ENCODE measurements at regions not wholly inside any gene's neighbourhood (a gene's known extent, or its start where the extent isn't known, plus 50 kb on each side); places are given as distances from the start of the nearest gene placed in this dataset.

DNA sequence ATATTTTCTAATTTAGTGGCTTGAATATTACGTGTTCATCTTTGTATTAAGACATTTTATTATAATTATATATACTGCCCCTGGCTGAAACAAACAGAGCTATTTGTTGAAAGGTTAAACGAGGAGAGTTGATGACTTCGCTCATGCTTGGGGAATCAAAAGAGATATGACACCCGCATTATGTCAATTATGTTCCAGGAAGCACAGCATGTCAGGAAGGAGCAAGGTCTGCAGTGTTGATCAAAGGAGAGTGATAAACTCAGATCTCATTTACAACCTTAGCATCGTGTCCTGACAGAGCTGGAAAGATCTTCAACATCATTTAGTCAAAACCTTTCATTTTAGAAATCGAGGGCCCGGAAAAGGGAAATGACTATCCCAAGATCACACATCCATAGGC is 510.1 kb downstream of the TDRD15 start:
- DNase-seq (ENCODE audit: low read depth in 2 of 2), result no peak
- TF ChIP-seq, protein P1, sequence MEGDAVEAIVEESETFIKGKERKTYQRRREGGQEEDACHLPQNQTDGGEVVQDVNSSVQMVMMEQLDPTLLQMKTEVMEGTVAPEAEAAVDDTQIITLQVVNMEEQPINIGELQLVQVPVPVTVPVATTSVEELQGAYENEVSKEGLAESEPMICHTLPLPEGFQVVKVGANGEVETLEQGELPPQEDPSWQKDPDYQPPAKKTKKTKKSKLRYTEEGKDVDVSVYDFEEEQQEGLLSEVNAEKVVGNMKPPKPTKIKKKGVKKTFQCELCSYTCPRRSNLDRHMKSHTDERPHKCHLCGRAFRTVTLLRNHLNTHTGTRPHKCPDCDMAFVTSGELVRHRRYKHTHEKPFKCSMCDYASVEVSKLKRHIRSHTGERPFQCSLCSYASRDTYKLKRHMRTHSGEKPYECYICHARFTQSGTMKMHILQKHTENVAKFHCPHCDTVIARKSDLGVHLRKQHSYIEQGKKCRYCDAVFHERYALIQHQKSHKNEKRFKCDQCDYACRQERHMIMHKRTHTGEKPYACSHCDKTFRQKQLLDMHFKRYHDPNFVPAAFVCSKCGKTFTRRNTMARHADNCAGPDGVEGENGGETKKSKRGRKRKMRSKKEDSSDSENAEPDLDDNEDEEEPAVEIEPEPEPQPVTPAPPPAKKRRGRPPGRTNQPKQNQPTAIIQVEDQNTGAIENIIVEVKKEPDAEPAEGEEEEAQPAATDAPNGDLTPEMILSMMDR (IDR thresholded peaks at IDR 0.05; ENCODE audit: low read depth, low read length), result no peak
- H3K4me3 ChIP-seq (replicated peaks in 1 of 2; ENCODE audit: low read depth in 2 of 2, low read length in 2 of 2), result no peak overlapping the region

DNA sequence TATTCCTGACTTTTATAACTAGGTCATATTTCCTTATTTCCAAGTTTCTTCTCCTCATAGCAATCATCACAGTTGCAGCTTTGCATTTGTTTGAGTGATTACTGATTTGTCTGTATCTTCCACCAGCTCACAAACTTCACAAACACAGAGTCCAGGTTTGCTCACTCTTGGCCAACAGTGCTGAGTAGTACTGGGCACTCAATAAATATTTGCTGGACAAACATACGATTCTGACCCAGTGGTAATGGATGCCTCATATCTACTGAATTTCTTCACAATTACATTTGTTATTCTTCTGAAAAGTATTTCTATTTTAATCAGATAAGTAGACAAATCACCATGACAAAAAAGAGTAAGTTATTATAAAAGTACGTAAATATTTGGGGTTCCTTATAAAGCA is 516.3 kb downstream of the TDRD15 start:
- no peak for DNase-seq (ENCODE audit: low read depth in 2 of 2)
- TF ChIP-seq, protein P1 (IDR thresholded peaks at IDR 0.05; ENCODE audit: low read depth, low read length), result no peak

DNA sequence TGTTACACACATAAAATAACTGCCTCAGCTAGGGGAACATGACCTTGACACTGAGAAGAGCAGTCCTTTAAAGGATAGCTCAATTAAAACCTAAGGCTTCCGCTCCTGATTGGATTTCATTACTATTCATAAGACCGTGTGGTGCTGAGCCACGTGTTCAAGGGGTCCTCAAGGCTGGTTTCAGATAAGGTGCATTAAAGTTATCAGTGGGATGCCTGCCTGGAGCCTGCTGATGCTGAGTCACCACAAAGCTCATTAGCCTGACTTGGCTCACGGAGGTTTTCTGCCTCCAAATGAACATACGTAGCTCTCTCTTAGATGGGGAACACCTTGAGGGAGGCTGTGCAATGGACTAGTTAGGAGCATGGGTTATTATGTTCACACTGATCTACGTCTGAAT is 518.9 kb downstream of the TDRD15 start:
- no peak overlapping the region for H3K4me3 ChIP-seq (replicated peaks in 1 of 2; ENCODE audit: low read depth in 2 of 2, low read length in 2 of 2)
- no peak for DNase-seq (ENCODE audit: low read depth in 2 of 2)
- TF ChIP-seq, protein P1 (IDR thresholded peaks at IDR 0.05; ENCODE audit: low read depth, low read length), result no peak

More for the DNA sequence above, 516.3 kb downstream of the TDRD15 start:
- no peak overlapping the region for H3K4me3 ChIP-seq (replicated peaks in 1 of 2; ENCODE audit: low read depth in 2 of 2, low read length in 2 of 2)

DNA sequence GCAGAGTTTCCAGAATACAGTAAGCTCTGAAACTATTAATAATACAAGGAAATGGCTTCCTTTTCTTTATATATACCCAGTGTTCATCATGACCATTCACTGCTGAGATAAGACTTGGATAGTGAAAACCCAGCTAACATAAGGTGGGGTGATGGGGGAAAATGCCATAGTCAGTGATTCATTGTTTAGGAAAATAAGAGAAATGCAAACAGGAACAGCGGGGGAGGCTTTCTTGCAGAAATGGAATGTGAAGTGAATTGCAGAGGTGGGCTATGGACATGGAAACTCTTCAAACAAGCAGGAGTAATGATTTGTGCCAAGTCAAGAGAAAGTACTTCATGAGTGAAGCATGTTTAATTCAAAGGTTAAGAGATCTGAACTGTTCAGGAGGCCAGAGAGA is 519.4 kb downstream of the TDRD15 start:
- DNase-seq (ENCODE audit: low read depth in 2 of 2), result no peak
- no peak overlapping the region for H3K4me3 ChIP-seq (replicated peaks in 1 of 2; ENCODE audit: low read depth in 2 of 2, low read length in 2 of 2)
- TF ChIP-seq, protein P1 (IDR thresholded peaks at IDR 0.05; ENCODE audit: low read depth, low read length), result no peak

DNA sequence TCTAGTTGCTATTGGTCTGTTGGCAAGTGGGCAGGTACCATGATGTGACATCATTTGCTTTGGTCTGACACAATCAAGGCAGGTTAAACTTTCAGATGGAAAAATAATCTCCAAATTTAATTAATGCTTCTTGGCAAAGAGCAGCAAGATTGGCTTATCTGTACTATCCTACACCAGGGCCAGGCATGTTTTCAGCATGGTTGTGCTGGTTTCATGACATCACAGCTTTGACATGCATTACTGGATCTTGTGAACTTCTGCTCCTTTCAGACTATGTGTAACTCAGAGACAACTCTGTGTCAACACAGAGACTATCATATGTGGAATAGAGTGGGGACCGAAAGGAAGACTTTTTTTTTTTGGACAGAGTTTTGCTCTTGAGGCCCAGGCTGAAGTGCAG is 520.5 kb downstream of the TDRD15 start:
- DNase-seq (ENCODE audit: low read depth in 2 of 2), result no peak
- H3K4me3 ChIP-seq (replicated peaks in 1 of 2; ENCODE audit: low read depth in 2 of 2, low read length in 2 of 2), result no peak overlapping the region
- TF ChIP-seq, protein P1 (IDR thresholded peaks at IDR 0.05; ENCODE audit: low read depth, low read length), result no peak

DNA sequence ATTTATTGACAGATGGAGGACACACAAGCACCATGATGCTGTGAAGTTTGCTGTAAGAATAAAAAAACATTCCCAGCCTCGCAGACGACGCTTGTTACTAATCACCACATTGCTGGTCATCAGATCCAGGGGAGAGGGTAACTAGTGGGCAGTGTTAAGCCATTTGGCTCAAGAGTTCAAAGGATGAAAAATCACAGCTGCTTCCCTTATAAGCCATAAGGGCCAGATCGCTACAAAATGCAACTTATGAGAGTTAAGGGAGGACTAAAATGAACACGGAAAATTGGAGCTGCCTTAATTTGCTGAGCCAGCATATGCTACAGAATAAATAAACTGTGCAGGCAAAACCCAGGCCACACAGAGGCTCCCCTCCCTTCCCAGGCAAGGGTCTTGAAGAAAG is 522.6 kb downstream of the TDRD15 start:
- H3K4me3 ChIP-seq (replicated peaks in 1 of 2; ENCODE audit: low read depth in 2 of 2, low read length in 2 of 2), result no peak overlapping the region
- no peak for DNase-seq (ENCODE audit: low read depth in 2 of 2)
- TF ChIP-seq, protein P1 (IDR thresholded peaks at IDR 0.05; ENCODE audit: low read depth, low read length), result no peak

DNA sequence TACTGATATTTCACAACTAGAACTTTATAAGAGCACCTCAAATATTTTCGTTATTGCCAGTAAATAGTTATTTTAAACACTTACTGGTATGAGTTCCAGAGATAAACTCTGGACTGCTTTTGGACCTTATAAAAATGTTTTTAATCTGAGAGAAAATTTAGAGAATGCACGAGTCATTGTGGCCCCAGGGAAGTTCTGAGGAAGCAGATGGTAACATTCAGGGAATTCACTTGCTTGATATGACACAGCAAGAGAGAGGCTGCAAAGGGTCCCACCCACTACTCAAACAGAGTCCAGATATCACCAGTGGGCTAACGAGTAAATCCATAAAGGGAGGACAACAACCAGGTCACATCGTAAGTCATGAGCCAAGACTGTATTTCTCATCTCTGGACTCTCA is 526.8 kb downstream of the TDRD15 start:
- no peak overlapping the region for H3K4me3 ChIP-seq (replicated peaks in 1 of 2; ENCODE audit: low read depth in 2 of 2, low read length in 2 of 2)
- DNase-seq (ENCODE audit: low read depth in 2 of 2), result no peak
- TF ChIP-seq, protein P1 (IDR thresholded peaks at IDR 0.05; ENCODE audit: low read depth, low read length), result no peak

All from cardiac fibroblast (primary cell).